WTC11 (cell line): ENCODE measurements at regions not wholly inside any gene's neighbourhood (a gene's known extent, or its start where the extent isn't known, plus 50 kb on each side); places are given as distances from the start of the nearest gene placed in this dataset.

ENCODE experiments used
- ATAC-seq: fragments of 200-7000 bp; cut with Tn5 transposase; 2 replicates; pipeline ENCODE4 v1.10.0; 2021; ENCODE audit warnings: mild to moderate bottlenecking, moderate library complexity
- CTCF ChIA-PET: fragments of 300-600 bp; sonication (Branson Sonifier 250); formaldehyde crosslinking; loops from one replicate; lab custom pipeline; 2021; ENCODE audit warnings: antibody characterized with exemption; lab: Charles Lee
- POLR2A ChIA-PET: fragments of 350-600 bp; sonication (Branson Sonifier 250); formaldehyde crosslinking; loops from one replicate; lab custom pipeline; 2021; ENCODE audit warnings: antibody characterized with exemption; lab: Charles Lee
- DNase-seq: peaks from one replicate; pipeline ENCODE4 v3.0.0; 2021; ENCODE audit warnings: low spot score
- H3K27ac Mint-ChIP-seq: 2 replicates; pipeline ENCODE4 v1.8.0; 2021; ENCODE audit warnings: mixed read lengths
- H3K27me3 Mint-ChIP-seq: 2 replicates; pipeline ENCODE4 v1.8.0; 2021; ENCODE audit warnings: low read depth, mild to moderate bottlenecking, moderate library complexity, mixed read lengths
- H3K36me3 Mint-ChIP-seq: 2 replicates; pipeline ENCODE4 v1.8.0; 2021; ENCODE audit warnings: mixed read lengths
- H3K4me1 Mint-ChIP-seq: 2 replicates; pipeline ENCODE4 v1.8.0; 2022; ENCODE audit warnings: mixed read lengths
- H3K4me3 Mint-ChIP-seq: 2 replicates; pipeline ENCODE4 v1.8.0; 2021; ENCODE audit warnings: mild to moderate bottlenecking, moderate library complexity, mixed read lengths
- H3K9me3 Mint-ChIP-seq: 2 replicates; pipeline ENCODE4 v1.8.0; 2021; ENCODE audit warnings: mixed read lengths
- ATF3 ChIP-seq: sonication (generic); formaldehyde crosslinking; conservative IDR thresholded peaks from 2 replicates; pipeline ENCODE4 v1.8.1; 2022; ENCODE audit warnings: mild to moderate bottlenecking, missing genetic modification reagents
- E2F4 ChIP-seq: sonication (generic); formaldehyde crosslinking; IDR thresholded peaks from 2 replicates; pipeline ENCODE4 v1.8.1; 2022; ENCODE audit warnings: low read depth, mild to moderate bottlenecking, moderate library complexity, missing genetic modification reagents, borderline replicate concordance
- ELF4 ChIP-seq: sonication (generic); formaldehyde crosslinking; IDR thresholded peaks from 2 replicates; pipeline ENCODE4 v1.8.1; 2022; ENCODE audit warnings: low read depth, mild to moderate bottlenecking, moderate library complexity, missing genetic modification reagents
- ERG ChIP-seq: fragments of 250-450 bp; sonication (Bioruptor Pico); IDR thresholded peaks from 2 replicates; pipeline ENCODE4 v1.8.0; 2021; ENCODE audit warnings: mild to moderate bottlenecking
- FOXP4 ChIP-seq: sonication (generic); formaldehyde crosslinking; IDR thresholded peaks from 2 replicates; pipeline ENCODE4 v1.8.0; 2022; ENCODE audit warnings: mild to moderate bottlenecking, missing genetic modification reagents
- GTF2I ChIP-seq: fragments of 250-450 bp; sonication (Bioruptor Pico); conservative IDR thresholded peaks from 2 replicates; pipeline ENCODE4 v1.4.0; 2021; ENCODE audit warnings: mild to moderate bottlenecking
- IRF1 ChIP-seq: sonication (generic); formaldehyde crosslinking; IDR thresholded peaks from 2 replicates; pipeline ENCODE4 v1.8.0; 2023; ENCODE audit warnings: missing genetic modification reagents
- MXD4 ChIP-seq: fragments of 250-450 bp; sonication (Bioruptor Pico); IDR thresholded peaks from 2 replicates; pipeline ENCODE4 v1.8.0; 2021; ENCODE audit warnings: mild to moderate bottlenecking, moderate library complexity, borderline replicate concordance
- MYBL2 ChIP-seq: sonication (generic); formaldehyde crosslinking; IDR thresholded peaks from 2 replicates; pipeline ENCODE4 v1.8.1; 2023; ENCODE audit warnings: mild to moderate bottlenecking, moderate library complexity, missing genetic modification reagents
- NR3C1 ChIP-seq: sonication (generic); formaldehyde crosslinking; conservative IDR thresholded peaks from 2 replicates; pipeline ENCODE4 v1.8.1; 2023; ENCODE audit warnings: low read depth, mild to moderate bottlenecking, missing genetic modification reagents
- OVOL2 ChIP-seq: fragments of 250-450 bp; sonication (Bioruptor Pico); IDR thresholded peaks from 2 replicates; pipeline ENCODE4 v1.9.0; 2021; ENCODE audit warnings: mild to moderate bottlenecking, borderline replicate concordance
- PRDM15 ChIP-seq: sonication (generic); formaldehyde crosslinking; IDR thresholded peaks from 2 replicates; pipeline ENCODE4 v1.8.0; 2022; ENCODE audit warnings: missing genetic modification reagents
- PREB ChIP-seq: sonication (generic); formaldehyde crosslinking; IDR thresholded peaks from 2 replicates; pipeline ENCODE4 v1.8.1; 2022; ENCODE audit warnings: mild to moderate bottlenecking, missing genetic modification reagents, moderate library complexity, borderline replicate concordance
- TCF7 ChIP-seq: sonication (generic); formaldehyde crosslinking; IDR thresholded peaks from 2 replicates; pipeline ENCODE4 v1.8.0; 2022; ENCODE audit warnings: mild to moderate bottlenecking, low read depth, missing genetic modification reagents, moderate library complexity
- TP53 ChIP-seq: sonication (generic); formaldehyde crosslinking; IDR thresholded peaks from 2 replicates; pipeline ENCODE4 v1.8.1; 2023; ENCODE audit warnings: mild to moderate bottlenecking, missing genetic modification reagents
- ZNF317 ChIP-seq: sonication (generic); formaldehyde crosslinking; IDR thresholded peaks from 2 replicates; pipeline ENCODE4 v1.8.1; 2023; ENCODE audit warnings: low read depth, mild to moderate bottlenecking, moderate library complexity, missing genetic modification reagents, borderline replicate concordance
- TF ChIP-seq, protein P1 (sequence below): sonication (generic); formaldehyde crosslinking; IDR thresholded peaks from 2 replicates; pipeline ENCODE4 v1.8.1; 2023; ENCODE audit warnings: mild to moderate bottlenecking, missing genetic modification reagents, borderline replicate concordance
- TF ChIP-seq, protein P2 (sequence below): fragments of 250-450 bp; sonication (Bioruptor Pico); IDR thresholded peaks from 2 replicates; pipeline ENCODE4 v2.1.2; 2022; ENCODE audit warnings: mild to moderate bottlenecking, moderate library complexity

DNA sequence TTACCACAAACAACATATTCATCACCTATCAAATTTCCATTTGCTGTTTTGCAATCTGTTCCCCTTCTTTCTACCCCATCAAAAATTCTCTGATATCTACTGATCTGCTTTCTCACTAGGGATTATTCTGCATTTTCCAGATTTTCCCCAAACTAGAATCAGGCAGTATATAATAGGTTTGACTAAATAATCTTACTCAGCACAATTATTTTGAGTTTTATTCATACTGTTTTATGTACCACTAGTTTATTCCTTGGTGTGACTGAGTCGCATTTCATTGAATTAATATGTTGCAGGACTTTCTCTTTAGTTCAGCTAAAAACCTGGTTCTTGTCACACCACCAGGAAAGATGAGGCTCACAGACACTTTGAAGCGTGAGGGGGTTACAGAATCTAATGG is 131.4 kb downstream of the CYLC2 start:
- Mint-ChIP-seq H3K27me3 (no peaks in the 10 kb centered on the region), H3K27ac (no peak overlapping the region), H3K4me1 (no peaks in the 10 kb centered on the region)
- POLR2A ChIA-PET = no interaction called here
- no peak for ATAC-seq
- DNase-seq = no peak
- CTCF ChIA-PET = no interaction called here
- TF ChIP-seq MXD4 (CRISPR knock-in tag) (no peak), NR3C1 (CRISPR knock-in tag) (no peak), FOXP4 (CRISPR knock-in tag) (no peak)
- TF ChIP-seq, all 79 proteins: peak for 0
- Mint-ChIP-seq H3K4me3 (no peak overlapping the region), H3K9me3 (peaks cover 64% of the 10 kb centered on the region), H3K36me3 (peaks cover 49% of the 10 kb centered on the region)

- no peak for ATAC-seq
- no peak overlapping the region for H3K27ac Mint-ChIP-seq
- TF ChIP-seq TCF7 (CRISPR knock-in tag) (no peak), ERG (no peak), IRF1 (CRISPR knock-in tag) (no peak), GTF2I (CRISPR knock-in tag) (no peak), MYBL2 (CRISPR knock-in tag) (no peak), PREB (no peak), ELF4 (CRISPR knock-in tag) (no peak), NR3C1 (CRISPR knock-in tag) (no peak), TP53 (CRISPR knock-in tag) (no peak), ZNF317 (CRISPR knock-in tag) (no peak), E2F4 (CRISPR knock-in tag) (no peak), PRDM15 (CRISPR knock-in tag) (no peak), ATF3 (CRISPR knock-in tag) (no peak), OVOL2 (CRISPR knock-in tag) (no peak)
- TF ChIP-seq, protein P1, sequence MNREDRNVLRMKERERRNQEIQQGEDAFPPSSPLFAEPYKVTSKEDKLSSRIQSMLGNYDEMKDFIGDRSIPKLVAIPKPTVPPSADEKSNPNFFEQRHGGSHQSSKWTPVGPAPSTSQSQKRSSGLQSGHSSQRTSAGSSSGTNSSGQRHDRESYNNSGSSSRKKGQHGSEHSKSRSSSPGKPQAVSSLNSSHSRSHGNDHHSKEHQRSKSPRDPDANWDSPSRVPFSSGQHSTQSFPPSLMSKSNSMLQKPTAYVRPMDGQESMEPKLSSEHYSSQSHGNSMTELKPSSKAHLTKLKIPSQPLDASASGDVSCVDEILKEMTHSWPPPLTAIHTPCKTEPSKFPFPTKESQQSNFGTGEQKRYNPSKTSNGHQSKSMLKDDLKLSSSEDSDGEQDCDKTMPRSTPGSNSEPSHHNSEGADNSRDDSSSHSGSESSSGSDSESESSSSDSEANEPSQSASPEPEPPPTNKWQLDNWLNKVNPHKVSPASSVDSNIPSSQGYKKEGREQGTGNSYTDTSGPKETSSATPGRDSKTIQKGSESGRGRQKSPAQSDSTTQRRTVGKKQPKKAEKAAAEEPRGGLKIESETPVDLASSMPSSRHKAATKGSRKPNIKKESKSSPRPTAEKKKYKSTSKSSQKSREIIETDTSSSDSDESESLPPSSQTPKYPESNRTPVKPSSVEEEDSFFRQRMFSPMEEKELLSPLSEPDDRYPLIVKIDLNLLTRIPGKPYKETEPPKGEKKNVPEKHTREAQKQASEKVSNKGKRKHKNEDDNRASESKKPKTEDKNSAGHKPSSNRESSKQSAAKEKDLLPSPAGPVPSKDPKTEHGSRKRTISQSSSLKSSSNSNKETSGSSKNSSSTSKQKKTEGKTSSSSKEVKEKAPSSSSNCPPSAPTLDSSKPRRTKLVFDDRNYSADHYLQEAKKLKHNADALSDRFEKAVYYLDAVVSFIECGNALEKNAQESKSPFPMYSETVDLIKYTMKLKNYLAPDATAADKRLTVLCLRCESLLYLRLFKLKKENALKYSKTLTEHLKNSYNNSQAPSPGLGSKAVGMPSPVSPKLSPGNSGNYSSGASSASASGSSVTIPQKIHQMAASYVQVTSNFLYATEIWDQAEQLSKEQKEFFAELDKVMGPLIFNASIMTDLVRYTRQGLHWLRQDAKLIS (CRISPR knock-in tag) = no peak
- TF ChIP-seq, protein P2, sequence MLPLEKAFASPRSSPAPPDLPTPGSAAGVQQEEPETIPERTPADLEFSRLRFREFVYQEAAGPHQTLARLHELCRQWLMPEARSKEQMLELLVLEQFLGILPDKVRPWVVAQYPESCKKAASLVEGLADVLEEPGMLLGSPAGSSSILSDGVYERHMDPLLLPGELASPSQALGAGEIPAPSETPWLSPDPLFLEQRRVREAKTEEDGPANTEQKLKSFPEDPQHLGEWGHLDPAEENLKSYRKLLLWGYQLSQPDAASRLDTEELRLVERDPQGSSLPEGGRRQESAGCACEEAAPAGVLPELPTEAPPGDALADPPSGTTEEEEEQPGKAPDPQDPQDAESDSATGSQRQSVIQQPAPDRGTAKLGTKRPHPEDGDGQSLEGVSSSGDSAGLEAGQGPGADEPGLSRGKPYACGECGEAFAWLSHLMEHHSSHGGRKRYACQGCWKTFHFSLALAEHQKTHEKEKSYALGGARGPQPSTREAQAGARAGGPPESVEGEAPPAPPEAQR (CRISPR knock-in tag) = no peak
Observed at GRCh38 chr9:103139891-103140290, 144.8 kb downstream of the CYLC2 start.

More at GRCh38 chr9:103139891-103140290, 144.8 kb downstream of the CYLC2 start:
- Mint-ChIP-seq H3K9me3 (peaks cover 16% of the 10 kb centered on the region), H3K27me3 (no peaks in the 10 kb centered on the region), H3K4me3 (no peak overlapping the region), H3K36me3 (0 out of 2 replicates have a peak, but pooled peaks cover 2% of the 10 kb centered on the region), H3K4me1 (no peaks in the 10 kb centered on the region)
- CTCF ChIA-PET = no interaction called here
- DNase-seq = no peak
- POLR2A ChIA-PET = no interaction called here
